ENCODE measurements at regions not wholly inside any gene's neighbourhood (a gene's known extent, or its start where the extent isn't known, plus 50 kb on each side); places are given as distances from the start of the nearest gene placed in this dataset.
"Not testable (repeated sequence)": the region's sequence is repeated elsewhere in the genome, so short reads cannot be mapped to it uniquely, and the experiment has no call there.

DNA sequence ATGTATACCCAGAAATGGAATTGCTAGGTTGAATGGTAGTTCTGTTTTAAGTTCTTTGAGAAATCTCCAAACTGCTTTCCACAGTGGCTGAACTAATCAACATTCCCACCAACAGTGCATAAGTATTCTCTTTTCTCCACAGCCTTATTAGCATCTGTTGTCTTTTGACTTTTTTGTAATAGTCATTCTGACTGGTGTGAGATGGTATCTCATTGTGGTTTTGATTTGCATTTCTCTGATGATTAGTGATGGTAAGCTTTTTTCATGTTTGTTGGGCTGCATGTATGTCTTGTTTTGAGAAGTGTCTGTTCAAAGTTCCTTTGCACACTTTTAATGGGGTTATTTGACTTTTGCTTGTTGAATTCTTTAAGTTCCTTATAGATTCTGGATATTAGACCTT is 52.4 kb upstream of the EHHADH start:
- not testable (repeated sequence) for DNase-seq

DNA sequence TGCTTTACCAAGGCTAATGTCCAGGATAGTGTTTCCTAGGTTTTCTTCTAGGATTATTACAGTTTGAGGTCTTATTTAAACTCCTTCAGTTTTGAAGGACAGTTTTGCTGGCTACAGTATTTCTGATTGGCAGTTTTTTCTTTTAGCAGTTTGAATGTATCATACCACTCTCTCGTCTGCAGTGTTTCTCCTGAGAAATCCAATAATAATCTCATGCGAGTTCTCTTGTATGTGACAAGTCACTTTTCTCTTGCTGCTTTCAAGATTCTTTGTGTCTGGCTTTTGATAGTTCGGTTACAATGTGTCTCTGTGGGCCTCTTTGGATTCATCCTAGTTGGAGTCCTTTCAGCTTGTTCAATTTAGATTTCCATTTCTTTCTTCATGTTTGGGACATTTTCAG is 53.0 kb upstream of the EHHADH start:
- DNase-seq: no peak

DNA sequence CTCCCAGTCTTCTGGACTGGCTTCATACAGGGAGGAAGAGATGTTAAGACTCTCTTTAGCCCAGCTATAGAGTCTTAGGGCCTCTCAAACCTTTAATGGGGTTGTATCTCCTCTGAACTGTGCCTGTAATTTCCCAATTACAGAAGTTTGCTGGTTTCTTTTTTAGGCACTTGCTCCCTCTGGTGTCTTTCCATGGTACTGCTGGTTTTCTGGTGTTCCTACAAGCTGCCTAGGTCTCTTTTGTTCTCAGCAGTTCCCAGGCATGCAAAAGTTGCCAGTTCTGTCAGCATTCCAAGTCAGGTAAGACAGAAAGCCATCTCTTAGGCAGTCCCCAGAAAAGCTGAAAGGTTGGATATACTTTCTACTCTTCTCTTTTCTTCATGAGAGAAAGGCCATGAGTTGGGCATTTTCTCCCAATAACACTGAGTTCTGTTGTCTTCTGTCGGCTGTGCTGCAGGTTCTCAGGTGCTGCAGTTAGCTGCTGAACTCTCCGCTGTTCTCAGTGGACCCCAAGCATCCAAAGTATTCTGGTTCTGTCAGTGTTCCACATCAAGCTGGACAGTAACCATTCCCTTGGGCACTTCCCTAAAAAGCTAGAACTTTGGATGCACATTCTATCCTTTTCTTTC is 54.4 kb upstream of the EHHADH start:
- DNase-seq: peak; percentile 39 to 51

DNA sequence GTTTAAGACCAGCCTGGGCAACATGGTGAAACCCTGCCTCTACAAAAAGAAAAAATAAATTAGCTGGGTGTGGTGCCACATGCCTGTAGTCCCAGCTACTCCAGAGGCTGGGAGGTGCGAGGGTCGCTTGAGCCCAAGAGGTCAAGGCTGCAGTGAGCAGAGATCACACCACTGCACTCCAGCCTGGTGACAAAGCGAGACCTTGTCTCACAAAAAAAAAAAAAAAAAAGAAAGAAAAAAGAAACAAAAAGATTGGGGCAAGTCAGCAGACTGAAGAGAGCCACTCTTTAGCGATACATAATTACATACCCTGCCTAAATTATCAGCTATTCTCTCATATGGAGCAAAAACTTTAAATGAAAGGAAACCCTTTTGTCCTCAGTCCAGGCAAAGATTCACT is 53.6 kb upstream of the MAP3K13 start:
- no peak for DNase-seq

DNA sequence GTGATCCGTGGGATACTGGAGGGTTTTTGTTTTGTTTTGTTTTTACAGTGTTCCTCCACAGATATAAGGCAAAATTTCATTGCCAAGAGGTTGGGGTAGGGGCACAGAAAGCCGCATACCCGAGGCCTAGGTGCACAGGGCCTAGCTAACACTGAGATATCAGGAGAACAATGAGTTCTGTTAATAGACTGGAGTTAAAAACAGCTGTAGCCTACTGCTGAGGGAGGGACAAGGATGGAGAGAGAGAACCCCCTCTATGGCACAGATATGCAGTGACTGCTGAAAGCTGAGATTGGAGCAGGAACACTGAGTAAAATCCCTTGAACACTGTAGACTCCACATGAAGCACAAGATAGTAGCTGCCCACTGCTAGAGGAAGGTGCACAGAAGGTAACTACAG is 53.1 kb upstream of the MAP3K13 start:
- no peak for DNase-seq

DNA sequence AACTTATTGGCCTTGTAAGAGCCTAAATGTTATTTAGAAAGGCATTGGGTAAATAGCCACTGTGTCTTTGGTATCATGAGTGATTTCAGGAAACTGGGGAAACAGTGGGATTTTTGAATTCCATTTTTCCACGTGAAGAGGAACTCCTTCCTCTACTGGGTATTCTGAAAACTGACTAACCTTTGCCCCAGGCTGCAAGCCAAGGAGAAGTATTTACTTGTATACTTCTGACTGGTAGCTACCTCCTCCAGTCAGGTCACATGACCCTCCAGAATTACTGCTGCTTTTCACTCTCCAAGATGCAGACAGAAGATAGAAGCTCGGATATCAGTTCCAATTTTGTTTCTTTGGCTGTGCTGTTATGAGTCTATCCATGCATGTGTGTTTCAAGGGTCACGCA is 50.9 kb upstream of the MAP3K13 start:
- DNase-seq: no peak

Measured in CD4-positive, alpha-beta T cell treated with Interleukin-1 beta for 1 hour (primary cell).